Esophagus (tissue), 2 donors: ENCODE measurements at regions not wholly inside any gene's neighbourhood (a gene's known extent, or its start where the extent isn't known, plus 50 kb on each side); places are given as distances from the start of the nearest gene placed in this dataset.

ENCODE experiments used
- H3K27ac ChIP-seq, 2 donors: one replicate each; pipeline ENCODE4 v1.5.1; 2013; ENCODE audit warnings: low read depth in 2 of 2, mild to moderate bottlenecking in 2 of 2, inconsistent platforms in 1 of 2, low read length in 1 of 2, moderate library complexity in 1 of 2
- H3K27me3 ChIP-seq, 2 donors: one replicate each; pipeline ENCODE4 v1.6.1; 2013; ENCODE audit warnings: low read length in 2 of 2, control low read depth in 1 of 2, mild to moderate bottlenecking in 1 of 2; ENCODE audit not compliant: insufficient read depth in 2 of 2, control insufficient read depth in 1 of 2
- H3K36me3 ChIP-seq, 2 donors: one replicate each; pipeline ENCODE4 v1.6.1; 2013; ENCODE audit warnings: low read length in 1 of 2; ENCODE audit not compliant: control insufficient read depth in 2 of 2, insufficient read depth in 2 of 2
- H3K4me1 ChIP-seq, 2 donors: one replicate each; pipeline ENCODE4 v1.6.1; 2013; ENCODE audit warnings: low read length in 1 of 2; ENCODE audit not compliant: control insufficient read depth in 2 of 2, insufficient read depth in 2 of 2
- H3K4me3 ChIP-seq, 2 donors: one replicate each; pipeline ENCODE4 v1.5.1; 2013; ENCODE audit warnings: low read length in 2 of 2, mild to moderate bottlenecking in 2 of 2, low read depth in 1 of 2, moderate library complexity in 1 of 2
- H3K9me3 ChIP-seq, 2 donors: one replicate each; pipeline ENCODE4 v1.6.1; 2013; ENCODE audit warnings: mild to moderate bottlenecking in 2 of 2, low read depth in 1 of 2, low read length in 1 of 2, moderate library complexity in 1 of 2; ENCODE audit not compliant: control insufficient read depth in 2 of 2, insufficient read depth in 1 of 2
- WGBS, 2 donors: extraction: QIAGEN DNeasy Blood & Tissue Kit; methylation state at CpG; one replicate each; pipeline ENCODE4 v1.1.7; 2013; 5-methylcytosine and 5-hydroxymethylcytosine counted together
- donor health status: healthy with polysubstance abuse.
- donor health status: Bipolar disorder and iron deficiency.

DNA sequence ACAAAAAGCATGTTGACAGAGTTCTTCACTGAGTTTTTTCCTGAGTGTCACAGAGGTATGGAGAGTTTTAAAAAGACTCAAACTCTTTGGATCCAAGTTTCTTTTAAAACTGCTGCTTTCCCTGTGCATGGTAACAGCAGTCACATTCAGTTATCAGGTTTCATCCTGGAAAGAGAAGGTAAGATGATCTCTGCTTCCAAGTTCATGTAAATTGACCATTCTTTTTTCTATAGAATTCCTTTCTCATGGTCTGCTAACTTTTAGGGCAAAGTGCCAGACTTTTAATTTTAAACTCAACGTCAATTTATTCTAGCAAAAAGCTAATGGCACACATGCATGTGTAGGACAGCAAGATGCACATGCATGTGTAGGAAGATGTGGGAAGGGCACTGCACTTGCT is 52.5 kb upstream of the PRLR start:
- Histone ChIP-seq H3K27me3 (no peaks in the 10 kb centered on the region), H3K4me3 (no peak overlapping the region), H3K4me1 (no peaks in the 10 kb centered on the region), H3K27ac (no peak overlapping the region), H3K9me3 (no peaks in the 10 kb centered on the region), H3K36me3 (no peaks in the 10 kb centered on the region)
- 33 to 45% methylated on average over 1 of the region's 1 CpG for WGBS, 2 donors

DNA sequence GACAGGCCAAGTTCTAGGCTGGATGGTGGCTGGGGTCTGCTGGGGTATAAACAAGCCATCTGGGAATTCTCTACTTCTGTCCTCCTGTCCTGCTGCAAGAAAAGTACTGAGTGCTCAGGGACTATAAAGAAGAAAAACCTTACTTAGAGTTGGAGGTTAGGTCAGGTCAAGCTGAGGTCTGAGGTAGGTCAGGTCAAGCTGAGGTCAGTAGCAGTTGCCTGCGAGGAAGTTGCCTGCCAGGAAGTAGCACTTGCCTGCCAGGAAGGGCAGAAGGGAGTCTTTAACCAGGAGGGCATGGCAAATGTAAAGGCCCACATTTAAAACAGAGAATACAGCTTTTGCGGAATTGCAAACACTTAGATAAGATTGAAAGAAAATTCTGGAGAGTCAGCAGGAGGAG is 51.3 kb upstream of the PRLR start:
- no peaks in the 10 kb centered on the region for H3K36me3 ChIP-seq
- no peak overlapping the region for H3K4me3 ChIP-seq
- no peaks in the 10 kb centered on the region for H3K9me3 ChIP-seq
- no peaks in the 10 kb centered on the region for H3K27me3 ChIP-seq
- no peak overlapping the region for H3K27ac ChIP-seq
- H3K4me1 ChIP-seq: no peaks in the 10 kb centered on the region
- WGBS, 2 donors: 64% methylated on average over 2 of the region's 2 CpGs
